GM23248 (cell line): ENCODE measurements at regions not wholly inside any gene's neighbourhood (a gene's known extent, or its start where the extent isn't known, plus 50 kb on each side); places are given as distances from the start of the nearest gene placed in this dataset.
A peak's percentile ranks its signal among the peaks of the same experiment; 100 is the strongest.

Source experiments
- DNase-seq: peaks from one replicate; pipeline ENCODE4 v3.0.0-alpha.2; 2015
- H2AFZ ChIP-seq: fragments of 200-600 bp; sonication (generic); 2 replicates; pipeline ENCODE4 v1.6.1; 2016; ENCODE audit warnings: antibody characterized with exemption
- H3F3A ChIP-seq: fragments of 200-600 bp; sonication (generic); 2 replicates; pipeline ENCODE4 v1.6.1; 2016; ENCODE audit warnings: mild to moderate bottlenecking, antibody characterized with exemption, mixed run types; ENCODE audit not compliant: insufficient read depth
- H3K27ac ChIP-seq: fragments of 200-600 bp; sonication (generic); 2 replicates; pipeline ENCODE4 v1.5.1; 2016; ENCODE audit warnings: mild to moderate bottlenecking
- H3K27me3 ChIP-seq: fragments of 200-600 bp; sonication (generic); replicated peaks from 2 replicates; pipeline ENCODE4 v1.6.1; 2016; ENCODE audit warnings: mild to moderate bottlenecking; ENCODE audit not compliant: insufficient read depth
- H3K36me3 ChIP-seq: fragments of 200-600 bp; sonication (generic); 2 replicates; pipeline ENCODE4 v1.6.1; 2016; ENCODE audit warnings: low read depth, mild to moderate bottlenecking
- H3K4me1 ChIP-seq: fragments of 200-600 bp; sonication (generic); 2 replicates; pipeline ENCODE4 v1.6.1; 2016; ENCODE audit warnings: mild to moderate bottlenecking; ENCODE audit not compliant: insufficient read depth
- H3K4me2 ChIP-seq: fragments of 200-600 bp; sonication (generic); one replicate; pipeline ENCODE4 v1.6.1; 2016; ENCODE audit warnings: mild to moderate bottlenecking; ENCODE audit not compliant: unreplicated experiment
- H3K4me3 ChIP-seq: fragments of 200-600 bp; sonication (generic); 2 replicates; pipeline ENCODE4 v1.5.1; 2016; ENCODE audit warnings: mild to moderate bottlenecking
- H3K79me2 ChIP-seq: fragments of 200-600 bp; sonication (generic); 2 replicates; pipeline ENCODE4 v1.6.1; 2016; ENCODE audit warnings: mild to moderate bottlenecking; ENCODE audit not compliant: insufficient read depth
- H3K9ac ChIP-seq: fragments of 200-600 bp; sonication (generic); 2 replicates; pipeline ENCODE4 v1.6.1; 2016; ENCODE audit warnings: mild to moderate bottlenecking
- H3K9me2 ChIP-seq: fragments of 200-600 bp; sonication (generic); 2 replicates; pipeline ENCODE4 v1.6.1; 2016; ENCODE audit warnings: mixed run types, mild to moderate bottlenecking, moderate library complexity; ENCODE audit not compliant: insufficient read depth
- H3K9me3 ChIP-seq: fragments of 200-600 bp; sonication (generic); one replicate; pipeline ENCODE4 v1.6.1; 2017; ENCODE audit warnings: low read depth
- H4K20me1 ChIP-seq: fragments of 200-600 bp; sonication (generic); 2 replicates; pipeline ENCODE4 v1.6.0; 2016; ENCODE audit not compliant: insufficient read depth
- EZH2 ChIP-seq: fragments of 200-600 bp; sonication (generic); IDR thresholded peaks from 2 replicates; pipeline ENCODE4 v1.6.1; 2018; ENCODE audit warnings: antibody characterized with exemption, mild to moderate bottlenecking; ENCODE audit not compliant: insufficient read depth, poor library complexity, severe bottlenecking
- EZH2phosphoT487 ChIP-seq: fragments of 200-600 bp; sonication (generic); IDR thresholded peaks from 2 replicates; pipeline ENCODE4 v1.6.1; 2018; ENCODE audit warnings: antibody characterized with exemption, moderate library complexity, mild to moderate bottlenecking, low read depth; ENCODE audit not compliant: insufficient read depth
- WGBS, 2 experiments: methylation state at CpG; one replicate each; pipeline ENCODE4 v1.1.6; 2015 to 2017; ENCODE audit warnings: low lambda C conversion rate in 2 of 2, low coverage in 1 of 2; ENCODE audit errors: missing lambda C conversion rate in 2 of 2; 5-methylcytosine and 5-hydroxymethylcytosine counted together
- in situ Hi-C: fragments of 300-500 bp; cut with MboI; formaldehyde crosslinking; loops from 2 replicates; pipeline ENCODE4 v1.15.0; 2020

GRCh38 chr3:106860182-106860581 lies 517.1 kb upstream of the CCDC54 start:
- H3K4me3 ChIP-seq, result no peak overlapping the region
- no peaks in the 10 kb centered on the region for H3K36me3 ChIP-seq
- H3K4me1 ChIP-seq, result peaks cover 34% of the 10 kb centered on the region
- no peaks in the 10 kb centered on the region for H3K9me3 ChIP-seq
- H3K79me2 ChIP-seq, result no peaks in the 10 kb centered on the region
- H3K27ac ChIP-seq, result no peak overlapping the region
- no peak overlapping the region for H2AFZ ChIP-seq
- no peaks in the 10 kb centered on the region for H3K27me3 ChIP-seq
- no peaks in the 10 kb centered on the region for H3F3A ChIP-seq
- no peak for TF ChIP-seq EZH2phosphoT487
- TF ChIP-seq EZH2, result no peak
- peak; percentile 5 for DNase-seq
- H4K20me1 ChIP-seq, result no peaks in the 10 kb centered on the region
- in situ Hi-C loops, result no loop called here
- H3K9me2 ChIP-seq, result no peaks in the 10 kb centered on the region
- no peak overlapping the region for H3K4me2 ChIP-seq
- no peak overlapping the region for H3K9ac ChIP-seq

GRCh38 chr3:106862067-106862466 lies 515.2 kb upstream of the CCDC54 start:
- Histone ChIP-seq H3K9me3 (no peaks in the 10 kb centered on the region), H3K4me3 (no peak overlapping the region), H4K20me1 (no peaks in the 10 kb centered on the region), H3K27ac (no peak overlapping the region), H2AFZ (peak overlapping the region; percentile 71), H3K9ac (no peak overlapping the region), H3K4me1 (peaks cover 34% of the 10 kb centered on the region), H3K36me3 (no peaks in the 10 kb centered on the region), H3K9me2 (no peaks in the 10 kb centered on the region), H3K27me3 (no peaks in the 10 kb centered on the region), H3K4me2 (peak overlapping the region; percentile 74), H3F3A (no peaks in the 10 kb centered on the region), H3K79me2 (no peaks in the 10 kb centered on the region)
- 34 to 42% methylated on average over 3 of the region's 3 CpGs for WGBS, 2 experiments
- in situ Hi-C loops, result no loop called here
- TF ChIP-seq EZH2 (no peak), EZH2phosphoT487 (no peak)
- peak; percentile 53 for DNase-seq

- no peaks in the 10 kb centered on the region for H4K20me1 ChIP-seq
- in situ Hi-C loops, result no loop called here
- no peaks in the 10 kb centered on the region for H3K79me2 ChIP-seq
- 29 to 42% methylated on average over 1 of the region's 1 CpG for WGBS, 2 experiments
- H3K27me3 ChIP-seq, result no peaks in the 10 kb centered on the region
- no peaks in the 10 kb centered on the region for H3K9me2 ChIP-seq
- H3K4me2 ChIP-seq, result no peak overlapping the region
- H3K36me3 ChIP-seq, result no peaks in the 10 kb centered on the region
- no peak overlapping the region for H2AFZ ChIP-seq
- H3K9ac ChIP-seq, result no peak overlapping the region
- no peaks in the 10 kb centered on the region for H3K9me3 ChIP-seq
- no peak for TF ChIP-seq EZH2phosphoT487
- TF ChIP-seq EZH2, result no peak
- no peak for DNase-seq
- no peaks in the 10 kb centered on the region for H3K4me1 ChIP-seq
- no peaks in the 10 kb centered on the region for H3F3A ChIP-seq
- no peak overlapping the region for H3K4me3 ChIP-seq
- no peak overlapping the region for H3K27ac ChIP-seq
Observed at GRCh38 chr3:106877627-106878026, 499.6 kb upstream of the CCDC54 start.

- no peaks in the 10 kb centered on the region for H3K9me2 ChIP-seq
- H3K36me3 ChIP-seq, result no peaks in the 10 kb centered on the region
- H3K4me3 ChIP-seq, result no peak overlapping the region
- H2AFZ ChIP-seq, result no peak overlapping the region
- H4K20me1 ChIP-seq, result no peaks in the 10 kb centered on the region
- no peaks in the 10 kb centered on the region for H3K27me3 ChIP-seq
- in situ Hi-C loops, result no loop called here
- TF ChIP-seq EZH2phosphoT487 (no peak), EZH2 (no peak)
- H3K9me3 ChIP-seq, result no peaks in the 10 kb centered on the region
- no peaks in the 10 kb centered on the region for H3K4me1 ChIP-seq
- WGBS, 2 experiments, result 80 to 81% methylated on average over 1 of the region's 1 CpG
- DNase-seq, result no peak
- no peak overlapping the region for H3K27ac ChIP-seq
- no peaks in the 10 kb centered on the region for H3K79me2 ChIP-seq
- H3K4me2 ChIP-seq, result no peak overlapping the region
- H3K9ac ChIP-seq, result no peak overlapping the region
- H3F3A ChIP-seq, result no peaks in the 10 kb centered on the region
Observed at GRCh38 chr3:106880206-106880605, 497.0 kb upstream of the CCDC54 start.

GRCh38 chr3:106881186-106881585 lies 496.1 kb upstream of the CCDC54 start:
- no peaks in the 10 kb centered on the region for H4K20me1 ChIP-seq
- no peak overlapping the region for H3K4me3 ChIP-seq
- no peaks in the 10 kb centered on the region for H3K9me2 ChIP-seq
- no peaks in the 10 kb centered on the region for H3F3A ChIP-seq
- TF ChIP-seq EZH2 (no peak), EZH2phosphoT487 (no peak)
- WGBS, 2 experiments, result 92 to 94% methylated on average over 1 of the region's 1 CpG
- H3K4me1 ChIP-seq, result no peaks in the 10 kb centered on the region
- no peak overlapping the region for H3K27ac ChIP-seq
- H3K36me3 ChIP-seq, result no peaks in the 10 kb centered on the region
- in situ Hi-C loops, result no loop called here
- H3K27me3 ChIP-seq, result no peaks in the 10 kb centered on the region
- no peak overlapping the region for H2AFZ ChIP-seq
- no peak for DNase-seq
- H3K4me2 ChIP-seq, result no peak overlapping the region
- H3K79me2 ChIP-seq, result no peaks in the 10 kb centered on the region
- H3K9ac ChIP-seq, result no peak overlapping the region
- no peaks in the 10 kb centered on the region for H3K9me3 ChIP-seq
